Right lobe of liver (tissue), 4 donors: ENCODE measurements at regions not wholly inside any gene's neighbourhood (a gene's known extent, or its start where the extent isn't known, plus 50 kb on each side); places are given as distances from the start of the nearest gene placed in this dataset.
"Not testable (repeated sequence)": the region's sequence is repeated elsewhere in the genome, so short reads cannot be mapped to it uniquely, and the experiment has no call there.

ENCODE experiments used
- CTCF ChIP-seq, 4 donors: fragments of 200-600 bp in 3 of 4; fragments of 450-650 bp in 1 of 4; IDR thresholded peaks; one replicate each; pipeline versions ENCODE4 v1.5.1 to v1.8.0; 2016 to 2022; ENCODE audit warnings: antibody characterized with exemption in 4 of 4, mild to moderate bottlenecking in 2 of 4
- POLR2A ChIP-seq: fragments of 450-650 bp; IDR thresholded peaks from one replicate; pipeline ENCODE4 v1.6.1; 2017; ENCODE audit warnings: antibody characterized with exemption, mild to moderate bottlenecking
- donor health status: DM: no; HTN: no; CAD: no.
- donor health status: DM: no; HTN: no; CAD: no.
- donor health status: DM: no; HTN: yes; CAD: no.

DNA sequence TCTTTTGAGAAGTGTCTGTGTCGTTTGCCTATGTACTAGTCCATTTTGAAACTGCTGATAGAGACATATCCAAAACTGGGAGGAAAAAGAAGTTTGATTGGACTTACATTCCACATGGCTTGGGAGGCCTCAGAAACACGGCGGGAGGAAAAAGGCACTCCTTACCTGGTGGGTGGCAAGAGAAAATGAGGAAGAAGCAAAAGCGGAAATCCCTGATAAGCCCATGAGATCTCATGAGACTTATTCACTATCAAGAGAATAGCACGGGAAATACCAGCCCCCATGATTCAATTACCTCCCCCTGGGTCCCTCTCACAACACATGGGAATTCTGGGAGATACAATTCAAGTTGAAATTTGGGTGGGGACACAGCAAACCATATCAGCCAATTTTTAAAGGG is 727.6 kb downstream of the TMEM121 start:
- not testable (repeated sequence) for TF ChIP-seq CTCF (IDR thresholded peaks at IDR 0.05); POLR2A
